Fibroblast of skin of abdomen (primary cell): ENCODE measurements at regions not wholly inside any gene's neighbourhood (a gene's known extent, or its start where the extent isn't known, plus 50 kb on each side); places are given as distances from the start of the nearest gene placed in this dataset.
"Not testable (repeated sequence)": the region's sequence is repeated elsewhere in the genome, so short reads cannot be mapped to it uniquely, and the experiment has no call there.

ENCODE experiments used
- DNase-seq: peaks from one replicate; pipeline ENCODE4 v3.0.0-alpha.2; 2013

- no peak for DNase-seq
Measured at GRCh38 chrX:27404366-27404765, 58.8 kb downstream of the PPP4R3C start.

- no peak for DNase-seq
Measured at GRCh38 chrX:27399146-27399456, 64.0 kb downstream of the PPP4R3C start.

GRCh38 chrX:27391623-27392022 is 71.5 kb downstream of the PPP4R3C start:
- DNase-seq: peak; percentile 25

GRCh38 chrX:27381419-27381818 is 81.7 kb downstream of the PPP4R3C start:
- DNase-seq: no peak

- DNase-seq: no peak
Measured at GRCh38 chrX:27380163-27380845, 82.8 kb downstream of the PPP4R3C start.

- no peak for DNase-seq
Measured at GRCh38 chrX:27354021-27354420, 109.1 kb downstream of the PPP4R3C start.

- no peak for DNase-seq
Measured at GRCh38 chrX:27350476-27350875, 112.7 kb downstream of the PPP4R3C start.

GRCh38 chrX:27336466-27337091 is 126.6 kb downstream of the PPP4R3C start:
- DNase-seq: peak; percentile 2

GRCh38 chrX:27321632-27322031 is 141.5 kb downstream of the PPP4R3C start:
- DNase-seq: no peak

- DNase-seq: no peak
Measured at GRCh38 chrX:27309406-27309805, 153.7 kb downstream of the PPP4R3C start.

GRCh38 chrX:27307546-27307945 is 155.6 kb downstream of the PPP4R3C start:
- DNase-seq: no peak

GRCh38 chrX:27292552-27292951 is 170.6 kb downstream of the PPP4R3C start:
- DNase-seq: not testable (repeated sequence)

- peak; percentile 0 for DNase-seq
Measured at GRCh38 chrX:27276751-27277150, 186.4 kb downstream of the PPP4R3C start.

GRCh38 chrX:27254656-27255055 is 208.5 kb downstream of the PPP4R3C start:
- DNase-seq: no peak

GRCh38 chrX:27251369-27251768 is 211.8 kb downstream of the PPP4R3C start:
- DNase-seq: no peak

GRCh38 chrX:27242581-27242980 is 220.6 kb downstream of the PPP4R3C start:
- DNase-seq: no peak

- DNase-seq: no peak
Measured at GRCh38 chrX:27241981-27242380, 221.2 kb downstream of the PPP4R3C start.

- not testable (repeated sequence) for DNase-seq
Measured at GRCh38 chrX:27240042-27240441, 223.1 kb downstream of the PPP4R3C start.

- no peak for DNase-seq
Measured at GRCh38 chrX:27236681-27237080, 226.5 kb downstream of the PPP4R3C start.

GRCh38 chrX:27229721-27230120 is 233.4 kb downstream of the PPP4R3C start:
- DNase-seq: no peak

GRCh38 chrX:27222661-27223060 is 240.5 kb downstream of the PPP4R3C start:
- no peak for DNase-seq

- peak; percentile 5 for DNase-seq
Measured at GRCh38 chrX:27186671-27187070, 276.5 kb downstream of the PPP4R3C start.

- no peak for DNase-seq
Measured at GRCh38 chrX:27163236-27163635, 299.9 kb downstream of the PPP4R3C start.

GRCh38 chrX:27162496-27162895 is 300.6 kb downstream of the PPP4R3C start:
- DNase-seq: no peak

- DNase-seq: not testable (repeated sequence)
Measured at GRCh38 chrX:27156921-27157320, 306.2 kb downstream of the PPP4R3C start.
